DND-41 (cell line): ENCODE measurements at regions not wholly inside any gene's neighbourhood (a gene's known extent, or its start where the extent isn't known, plus 50 kb on each side); places are given as distances from the start of the nearest gene placed in this dataset.

ENCODE experiments used
- ATAC-seq: fragments of 200-7000 bp; cut with Tn5 transposase; 3 replicates; pipeline ENCODE4 v1.9.1; 2021; ENCODE audit warnings: low read depth; ENCODE audit not compliant: insufficient read depth
- DNase-seq: peaks from one replicate; pipeline ENCODE4 v3.0.0-alpha.2; 2020
- H2AFZ ChIP-seq: 2 replicates; pipeline ENCODE4 v1.6.0; 2012; ENCODE audit warnings: low read depth, low read length
- H3K27ac ChIP-seq: 2 replicates; pipeline ENCODE4 v1.5.1; 2012; ENCODE audit warnings: low read length, inconsistent platforms
- H3K27me3 ChIP-seq: fragments of 200-600 bp; sonication (generic); 2 replicates; pipeline ENCODE4 v1.6.0; 2012; ENCODE audit warnings: low read length, mild to moderate bottlenecking, inconsistent platforms; ENCODE audit not compliant: insufficient read depth, poor library complexity
- H3K36me3 ChIP-seq: 2 replicates; pipeline ENCODE4 v1.5.1; 2012; ENCODE audit warnings: low read length, inconsistent platforms; ENCODE audit not compliant: insufficient read depth
- H3K4me1 ChIP-seq: 2 replicates; pipeline ENCODE4 v1.5.1; 2012; ENCODE audit warnings: mild to moderate bottlenecking, low read length; ENCODE audit not compliant: insufficient read depth
- H3K4me2 ChIP-seq: 2 replicates; pipeline ENCODE4 v1.6.0; 2012; ENCODE audit warnings: mild to moderate bottlenecking, moderate library complexity, low read length, inconsistent platforms; ENCODE audit not compliant: insufficient read depth
- H3K4me3 ChIP-seq, 2 experiments: fragments of 200-600 bp in 1 of 2; shearing (Covaris generic) in 1 of 2; 2 replicates each; pipeline ENCODE4 v1.5.1; 2012 to 2016; ENCODE audit warnings: inconsistent platforms in 2 of 2, low read length in 2 of 2, mild to moderate bottlenecking in 2 of 2, low read depth in 1 of 2, moderate library complexity in 1 of 2
- H3K79me2 ChIP-seq: 2 replicates; pipeline ENCODE4 v1.6.0; 2012; ENCODE audit warnings: low read length, inconsistent platforms; ENCODE audit not compliant: insufficient read depth
- H3K9ac ChIP-seq: 2 replicates; pipeline ENCODE4 v1.6.0; 2012; ENCODE audit warnings: low read depth, mild to moderate bottlenecking, inconsistent platforms, low read length, moderate library complexity
- H3K9me3 ChIP-seq: 2 replicates; pipeline ENCODE4 v1.5.1; 2012; ENCODE audit warnings: low read length, moderate library complexity, mild to moderate bottlenecking, inconsistent platforms; ENCODE audit not compliant: insufficient read depth, severe bottlenecking
- H4K20me1 ChIP-seq: 2 replicates; pipeline ENCODE4 v1.6.0; 2012; ENCODE audit warnings: low read length; ENCODE audit not compliant: insufficient read depth
- CTCF ChIP-seq: IDR thresholded peaks from 2 replicates; pipeline ENCODE4 v1.5.1; 2012; ENCODE audit warnings: borderline replicate concordance, low read length, moderate library complexity, mild to moderate bottlenecking; ENCODE audit not compliant: poor library complexity, severe bottlenecking; ENCODE audit errors: extremely low read depth
- EZH2 ChIP-seq: IDR thresholded peaks from 3 replicates; pipeline ENCODE4 v1.6.1; 2012; ENCODE audit warnings: borderline replicate concordance, low read depth, mild to moderate bottlenecking, moderate library complexity, low read length, inconsistent platforms; ENCODE audit not compliant: severe bottlenecking

DNA sequence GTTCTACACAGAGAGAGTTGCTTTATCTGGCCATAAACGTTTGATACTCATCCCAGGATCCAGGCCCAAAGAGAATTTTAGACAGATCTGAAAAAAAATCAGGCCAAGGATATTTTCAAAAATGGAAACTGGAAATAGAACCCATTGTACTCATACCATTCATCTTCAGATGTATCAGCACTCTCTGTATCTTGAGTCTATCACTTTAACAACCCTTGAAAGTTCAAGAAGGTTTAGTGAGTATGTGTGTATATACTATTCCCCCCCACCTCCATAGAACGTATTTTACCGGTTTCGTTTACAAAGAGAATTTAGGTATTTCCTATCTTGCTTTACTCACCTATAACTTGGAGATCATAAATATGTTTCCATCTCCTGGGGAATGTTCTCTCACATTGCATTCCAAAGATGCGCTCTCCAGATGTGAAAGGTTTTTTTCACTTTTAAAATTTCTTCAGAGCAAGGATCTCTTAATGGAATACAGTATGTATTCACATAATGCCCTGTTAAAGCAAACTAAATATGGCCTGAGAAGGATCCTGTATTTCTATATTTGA is 105.5 kb upstream of the TUT7 start:
- no peak for ATAC-seq
- Histone ChIP-seq H4K20me1 (no peaks in the 10 kb centered on the region), H3K36me3 (no peaks in the 10 kb centered on the region), H3K79me2 (no peaks in the 10 kb centered on the region), H3K4me2 (no peak overlapping the region), H3K4me3 (no peak overlapping the region), H3K27ac (no peak overlapping the region), H3K9me3 (no peaks in the 10 kb centered on the region), H3K4me1 (no peaks in the 10 kb centered on the region), H3K9ac (no peak overlapping the region), H2AFZ (no peak overlapping the region), H3K27me3 (no peaks in the 10 kb centered on the region)
- TF ChIP-seq EZH2 (no peak), CTCF (no peak)
- DNase-seq: no peak

- no peak for DNase-seq
- H3K4me2 ChIP-seq: no peak overlapping the region
- H3K9ac ChIP-seq: no peak overlapping the region
- H3K4me1 ChIP-seq: no peaks in the 10 kb centered on the region
- H3K27ac ChIP-seq: no peak overlapping the region
- H3K27me3 ChIP-seq: no peaks in the 10 kb centered on the region
- ATAC-seq: no peak
- TF ChIP-seq EZH2 (no peak), CTCF (no peak)
- no peaks in the 10 kb centered on the region for H3K79me2 ChIP-seq
- H3K9me3 ChIP-seq: no peaks in the 10 kb centered on the region
- no peaks in the 10 kb centered on the region for H4K20me1 ChIP-seq
- H3K36me3 ChIP-seq: no peaks in the 10 kb centered on the region
- no peak overlapping the region for H2AFZ ChIP-seq
- H3K4me3 ChIP-seq: no peak overlapping the region
These were observed 105.0 kb upstream of the TUT7 start for GRCh38 chr9:86459191-86459590.

GRCh38 chr9:86458191-86458855 is 104.1 kb upstream of the TUT7 start:
- no peak overlapping the region for H3K4me2 ChIP-seq

More at GRCh38 chr9:86458191-86458855, 104.1 kb upstream of the TUT7 start:
- ATAC-seq (no peak), DNase-seq (no peak)
- Histone ChIP-seq H3K9ac (no peak overlapping the region), H3K27me3 (no peaks in the 10 kb centered on the region), H3K27ac (no peak overlapping the region), H3K4me1 (no peaks in the 10 kb centered on the region), H3K79me2 (no peaks in the 10 kb centered on the region), H4K20me1 (no peaks in the 10 kb centered on the region), H2AFZ (no peak overlapping the region), H3K4me3 (no peak overlapping the region), H3K36me3 (no peaks in the 10 kb centered on the region), H3K9me3 (no peaks in the 10 kb centered on the region)
- TF ChIP-seq CTCF (no peak), EZH2 (no peak)
